GM12892 (cell line): ENCODE measurements at regions not wholly inside any gene's neighbourhood (a gene's known extent, or its start where the extent isn't known, plus 50 kb on each side); places are given as distances from the start of the nearest gene placed in this dataset.
"Not testable (repeated sequence)": the region's sequence is repeated elsewhere in the genome, so short reads cannot be mapped to it uniquely, and the experiment has no call there.

Experiments used
- DNase-seq: peaks from one replicate; pipeline ENCODE4 v3.0.0; 2011; ENCODE audit not compliant: insufficient read length
- FAIRE-seq: peaks from 2 replicates; lab custom pipeline; 2011; peaks lifted over from hg19 to GRCh38; lab: Jason Lieb, UNC
- POLR2A ChIP-seq: IDR thresholded peaks from 2 replicates; pipeline ENCODE4 v1.6.1; 2011; ENCODE audit warnings: low read depth, low read length, control low read depth
- POLR2AphosphoS5 ChIP-seq: IDR thresholded peaks from 2 replicates; pipeline ENCODE4 v1.6.1; 2011; ENCODE audit warnings: low read depth, low read length, control low read depth
- TAF1 ChIP-seq: IDR thresholded peaks from 2 replicates; pipeline ENCODE4 v1.6.1; 2011; ENCODE audit warnings: low read depth, mild to moderate bottlenecking, control low read depth, low read length, borderline replicate concordance

DNA sequence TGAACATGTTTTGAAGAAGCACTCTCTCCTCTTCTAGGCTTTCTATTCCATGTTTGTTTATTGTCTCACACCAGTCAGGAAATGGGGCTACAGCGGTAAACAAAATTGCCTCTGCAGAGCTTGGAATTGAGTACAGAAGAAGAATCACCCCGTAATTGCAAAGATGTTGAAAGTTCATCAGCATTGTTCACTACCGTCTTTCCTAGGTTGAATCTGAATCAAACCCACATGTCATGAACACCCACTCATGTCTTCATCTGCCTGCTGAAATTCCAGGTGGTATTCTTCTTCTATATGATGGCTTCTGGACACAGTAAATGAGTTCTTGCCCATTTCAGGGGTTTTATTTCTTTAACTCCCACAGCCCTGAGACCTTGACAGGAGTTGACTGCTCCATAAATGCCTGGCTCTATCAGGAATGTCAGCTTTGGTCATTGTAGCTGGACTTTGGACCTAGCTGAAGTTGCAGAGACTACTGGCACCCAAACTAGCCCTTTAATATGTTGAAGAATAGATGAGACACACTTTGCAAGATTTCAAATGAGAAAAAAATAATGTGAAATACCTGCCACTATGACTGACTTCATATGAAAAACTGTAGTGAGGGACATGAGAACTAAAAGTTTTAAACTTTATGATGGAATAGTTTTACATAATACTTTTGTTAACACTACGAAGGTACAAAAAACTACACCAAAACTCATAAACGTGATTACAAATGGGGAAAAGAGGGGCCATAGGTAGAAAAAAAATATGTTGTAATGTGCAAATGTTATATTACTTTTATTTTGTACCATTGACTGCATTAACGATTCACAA, 1235.3 kb upstream of the ZEB2 start:
- TF ChIP-seq POLR2A (no peak), POLR2AphosphoS5 (no peak), TAF1 (no peak)
- FAIRE-seq (no peak), DNase-seq (no peak)

DNA sequence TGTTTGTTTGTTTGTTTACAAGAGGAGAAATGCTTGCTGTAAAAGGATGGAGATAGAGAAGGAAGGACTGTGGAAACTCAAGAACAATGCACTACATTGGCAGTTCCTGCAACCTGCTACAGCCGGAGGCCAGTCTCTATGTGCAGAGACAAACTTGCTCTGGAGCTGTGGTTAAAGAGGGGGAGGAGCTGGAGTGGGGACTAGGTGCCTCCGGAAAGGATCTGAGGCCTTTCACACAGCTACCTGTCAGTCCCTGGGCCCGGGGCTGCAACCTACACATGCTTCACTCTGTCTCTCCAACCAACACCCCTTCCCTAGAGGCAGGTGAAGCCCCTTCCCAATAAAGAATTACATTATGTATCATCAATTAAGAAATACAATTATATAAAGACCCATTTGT, 1234.0 kb upstream of the ZEB2 start:
- no peak for DNase-seq
- TF ChIP-seq TAF1: no peak
- no peak for TF ChIP-seq POLR2A
- TF ChIP-seq POLR2AphosphoS5: no peak
- no peak for FAIRE-seq

DNA sequence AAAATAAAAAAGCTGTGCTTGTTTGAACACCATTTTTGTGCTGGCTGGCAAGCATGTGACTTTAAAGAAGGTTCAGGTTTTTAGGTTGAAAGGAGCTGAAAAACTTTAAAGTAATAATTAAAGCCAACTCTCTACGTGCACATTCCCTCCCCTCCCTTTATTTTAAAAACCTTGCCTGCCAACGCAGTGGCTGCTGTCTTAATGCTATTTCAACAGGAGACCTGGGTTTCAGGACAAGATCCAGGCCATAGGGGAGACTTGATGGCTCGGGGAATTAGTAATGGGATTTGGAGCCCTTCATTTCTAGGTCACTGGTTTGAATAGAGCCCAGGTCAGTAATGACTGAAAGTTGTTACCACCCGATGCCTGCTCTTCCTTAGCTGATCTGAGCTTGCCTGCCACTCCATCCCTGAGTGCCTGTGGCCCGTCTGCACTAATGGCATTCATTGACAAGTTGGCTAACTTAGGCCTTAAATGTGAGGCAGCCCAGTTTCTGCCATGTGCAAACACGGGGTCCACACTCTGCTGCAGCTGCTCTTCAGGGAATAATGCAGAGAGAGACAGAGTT, 1233.2 kb upstream of the ZEB2 start:
- no peak for DNase-seq
- no peak for FAIRE-seq
- no peak for TF ChIP-seq TAF1
- TF ChIP-seq POLR2A: no peak
- no peak for TF ChIP-seq POLR2AphosphoS5

DNA sequence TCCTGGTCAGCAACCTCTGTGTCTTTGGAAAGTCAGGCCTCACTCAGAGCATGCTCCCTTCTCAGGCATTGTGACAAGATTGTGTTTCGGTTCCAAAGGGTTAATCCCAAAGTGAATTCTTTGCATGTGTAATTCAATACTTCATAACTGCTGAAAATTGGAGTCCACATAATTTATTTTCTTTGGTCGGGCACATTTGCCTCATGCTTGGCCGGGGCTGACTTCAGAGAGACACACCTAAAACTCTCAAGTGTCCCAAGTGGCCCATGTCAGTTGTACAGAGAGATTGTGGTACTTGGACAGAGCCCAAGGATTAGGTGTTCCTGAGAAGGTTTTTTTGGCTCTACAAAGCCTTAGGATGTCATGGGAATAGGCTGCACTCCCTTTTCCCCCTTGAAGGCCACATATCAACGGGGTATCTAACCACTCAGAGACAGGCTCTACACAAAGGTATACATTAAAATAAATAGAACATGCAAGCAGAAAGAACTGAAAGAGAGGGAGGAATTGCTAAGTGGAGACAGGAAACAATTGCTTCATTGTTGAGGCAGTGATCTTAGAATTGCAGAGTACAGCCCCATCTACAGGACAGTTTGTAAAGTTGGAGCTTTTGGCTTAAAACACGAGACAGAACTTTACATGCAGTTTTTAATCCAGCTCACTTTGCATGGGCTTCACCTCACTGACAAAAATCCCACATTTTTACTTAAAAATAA, 1232.3 kb upstream of the ZEB2 start:
- DNase-seq (no peak), FAIRE-seq (peak; percentile 85)
- TF ChIP-seq POLR2AphosphoS5 (no peak), TAF1 (no peak), POLR2A (no peak)

DNA sequence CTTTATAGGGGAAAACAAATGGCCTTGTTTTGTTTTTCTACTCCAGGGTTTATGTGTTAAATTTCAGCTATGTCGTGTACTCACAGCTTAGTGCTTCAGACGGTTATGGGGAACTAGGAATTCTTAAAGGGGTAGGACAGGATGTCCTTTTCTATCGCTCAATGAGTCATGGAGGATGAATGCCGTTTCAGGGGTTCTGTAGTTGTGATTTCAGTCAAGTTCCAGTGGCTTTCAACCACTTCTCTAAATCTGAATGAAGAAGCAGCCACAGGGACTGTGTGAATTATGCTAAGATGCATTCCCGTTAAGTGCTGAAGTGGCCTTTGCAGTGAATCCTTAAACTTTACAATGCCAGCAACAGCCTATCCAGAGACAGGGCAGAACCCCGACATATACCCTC, 1231.7 kb upstream of the ZEB2 start:
- FAIRE-seq (peak; percentile 89), DNase-seq (no peak)
- TF ChIP-seq POLR2AphosphoS5: no peak
- no peak for TF ChIP-seq TAF1
- TF ChIP-seq POLR2A: no peak

DNA sequence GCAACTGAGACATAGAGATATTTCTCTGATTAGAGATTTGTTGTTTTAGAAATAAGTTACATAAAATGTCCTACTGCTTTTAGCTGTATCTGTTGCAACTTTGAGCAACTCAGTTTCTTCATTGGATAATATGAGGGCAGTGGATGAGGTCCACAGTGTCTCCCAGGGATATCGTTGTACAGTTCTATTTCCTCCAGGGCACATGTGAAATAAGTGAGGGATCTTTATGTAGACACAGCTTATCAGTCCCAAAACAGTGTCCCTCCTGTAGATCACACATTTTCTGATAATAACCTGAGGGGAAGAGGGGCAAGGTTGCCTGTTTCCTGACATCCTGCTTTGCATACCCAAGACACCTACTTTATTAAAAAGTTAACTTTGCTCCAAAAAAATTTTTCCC, 1231.2 kb upstream of the ZEB2 start:
- TF ChIP-seq TAF1 (no peak), POLR2AphosphoS5 (no peak), POLR2A (no peak)
- DNase-seq (no peak), FAIRE-seq (no peak)

DNA sequence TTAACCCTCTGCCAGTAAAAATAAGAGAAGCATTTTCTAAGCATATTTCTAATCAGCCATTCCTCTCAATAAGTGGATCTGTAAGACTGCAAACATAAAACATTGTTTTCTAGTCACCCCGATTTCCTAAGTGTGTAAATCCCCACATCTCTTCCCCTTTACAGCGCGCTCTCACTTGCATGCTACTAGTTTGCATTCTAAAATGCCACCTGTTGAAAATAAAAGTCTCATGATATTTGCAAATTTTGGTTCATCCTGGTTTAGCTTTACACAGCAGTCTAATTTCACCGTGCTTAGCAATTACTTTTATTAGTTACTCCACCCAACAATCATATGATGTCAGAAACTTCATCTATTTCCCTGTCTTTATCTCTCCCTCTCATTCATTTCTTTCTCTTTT, 1230.7 kb upstream of the ZEB2 start:
- FAIRE-seq: no peak
- TF ChIP-seq TAF1 (no peak), POLR2A (no peak), POLR2AphosphoS5 (no peak)

DNA sequence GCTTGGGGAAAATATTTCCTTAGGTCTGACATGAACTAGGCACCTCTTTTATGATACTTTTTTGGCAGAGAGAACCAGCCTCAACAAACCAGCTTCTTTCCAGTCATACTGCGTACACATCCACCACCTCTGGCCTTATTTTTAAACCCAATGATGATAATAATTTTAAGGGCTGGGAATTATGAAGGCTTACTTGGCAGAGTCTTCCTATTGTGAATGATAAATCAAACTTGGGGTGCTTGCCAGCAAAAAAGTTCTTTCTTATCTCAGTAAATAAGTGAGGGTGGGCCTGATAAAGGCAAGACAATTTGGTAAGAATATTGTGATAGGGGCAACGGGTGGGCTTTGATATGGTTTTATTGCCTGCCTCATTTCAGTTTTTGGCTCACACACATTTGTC, 1230.2 kb upstream of the ZEB2 start:
- no peak for FAIRE-seq
- no peak for TF ChIP-seq TAF1
- TF ChIP-seq POLR2A: no peak
- no peak for TF ChIP-seq POLR2AphosphoS5
- no peak for DNase-seq

More for the DNA sequence above, 1230.7 kb upstream of the ZEB2 start:
- no peak for DNase-seq

DNA sequence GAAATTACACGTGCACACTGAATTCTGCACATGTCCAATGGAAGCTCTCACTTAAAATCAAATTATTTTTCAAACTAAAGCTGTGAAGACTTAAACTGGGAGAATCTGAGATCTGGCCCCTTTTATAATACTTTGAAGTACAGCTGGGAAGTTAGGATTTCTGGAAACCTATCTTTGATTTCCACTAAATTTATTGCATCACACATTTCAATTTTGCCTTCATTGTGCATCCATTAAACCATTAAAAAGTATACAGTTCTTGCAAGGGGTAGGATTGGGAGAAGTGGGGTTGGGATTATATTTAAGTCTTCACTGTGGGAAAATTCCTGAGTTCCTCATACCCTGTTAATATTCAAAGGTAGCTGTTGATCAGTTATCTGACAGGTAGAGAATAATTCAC, 1229.6 kb upstream of the ZEB2 start:
- DNase-seq (no peak), FAIRE-seq (no peak)
- TF ChIP-seq TAF1 (no peak), POLR2AphosphoS5 (no peak), POLR2A (no peak)

DNA sequence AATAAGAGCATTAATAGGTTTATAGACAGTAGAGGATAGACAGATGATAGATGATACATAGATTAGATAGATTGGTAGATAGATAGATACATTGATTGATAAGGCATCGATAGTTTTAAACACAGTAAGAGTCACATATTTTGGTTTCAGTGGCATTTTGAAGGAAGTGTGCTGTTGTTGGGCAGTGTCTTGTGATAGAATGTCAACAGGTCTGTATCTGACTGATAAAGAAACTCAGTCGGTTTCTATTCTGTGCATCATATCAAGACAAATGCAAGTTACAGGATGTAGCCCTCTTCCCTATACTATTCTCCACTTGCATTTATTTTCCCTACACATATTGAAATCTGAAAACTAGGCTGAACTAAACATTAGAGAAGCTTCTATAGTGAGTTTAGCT, 1229.0 kb upstream of the ZEB2 start:
- no peak for FAIRE-seq
- DNase-seq: no peak
- TF ChIP-seq TAF1 (no peak), POLR2A (no peak), POLR2AphosphoS5 (no peak)

DNA sequence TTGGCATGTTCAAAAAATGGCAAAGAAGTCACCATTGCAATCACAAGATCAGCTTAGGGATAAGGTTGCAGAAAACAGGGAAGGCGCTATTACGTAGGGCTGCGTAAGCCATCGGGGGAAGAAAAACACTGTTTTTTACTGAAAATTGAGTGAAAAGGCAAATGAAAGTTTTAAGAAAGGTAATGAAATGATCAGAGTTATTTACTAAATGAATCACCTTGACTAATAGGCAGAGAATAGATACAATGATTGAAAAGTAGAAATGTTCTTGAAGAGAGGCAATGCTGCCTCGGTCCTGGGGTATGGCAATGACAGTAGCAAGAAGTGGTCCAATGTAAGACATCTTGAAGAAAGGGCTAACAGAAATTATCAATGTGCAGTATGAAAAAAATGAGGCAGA, 1227.8 kb upstream of the ZEB2 start:
- FAIRE-seq (no peak), DNase-seq (no peak)
- TF ChIP-seq TAF1: no peak
- no peak for TF ChIP-seq POLR2AphosphoS5
- no peak for TF ChIP-seq POLR2A

DNA sequence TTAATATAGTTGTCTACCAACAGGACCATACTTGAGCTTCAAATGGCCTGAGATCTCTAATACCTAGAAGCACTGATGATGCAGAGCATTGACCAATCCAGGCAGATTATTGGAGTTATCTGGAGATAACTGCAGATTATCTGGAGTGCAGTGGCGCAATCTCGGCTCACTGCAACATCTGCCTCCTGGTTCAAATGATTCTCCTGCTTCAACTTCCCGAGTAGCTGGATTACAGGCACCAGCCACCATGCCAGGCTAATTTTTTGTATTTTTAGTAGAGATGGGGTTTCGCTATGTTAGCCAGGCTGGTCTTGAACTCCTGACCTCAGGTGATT, 1225.4 kb upstream of the ZEB2 start:
- DNase-seq, FAIRE-seq: not testable (repeated sequence)
